K562 (cell line): ENCODE measurements at regions not wholly inside any gene's neighbourhood (a gene's known extent, or its start where the extent isn't known, plus 50 kb on each side); places are given as distances from the start of the nearest gene placed in this dataset.

Source experiments
- ADNP ChIP-seq: fragments of 200-800 bp; sonication (Bioruptor generic); IDR thresholded peaks from 2 replicates; pipeline ENCODE4 v1.6.1; 2016; ENCODE audit warnings: missing genetic modification characterization, missing compliant biosample characterization
- BCOR ChIP-seq: fragments of 450-650 bp; IDR thresholded peaks from 2 replicates; pipeline ENCODE4 v1.6.1; 2016
- BMI1 ChIP-seq: fragments of 150-350 bp; IDR thresholded peaks from 2 replicates; pipeline ENCODE4 v1.6.1; 2014; ENCODE audit warnings: low read length
- BRD9 ChIP-seq: fragments of 450-650 bp; IDR thresholded peaks from 2 replicates; pipeline ENCODE4 v1.6.1; 2018; ENCODE audit warnings: low read depth; ENCODE audit not compliant: partially characterized antibody
- CBX2 ChIP-seq: fragments of 200-600 bp; sonication (generic); IDR thresholded peaks from one replicate; pipeline ENCODE4 v1.6.1; 2012; ENCODE audit warnings: mild to moderate bottlenecking, low read length, inconsistent platforms; ENCODE audit not compliant: insufficient read depth, poor library complexity, severe bottlenecking
- CHD2 ChIP-seq: IDR thresholded peaks from 2 replicates; pipeline ENCODE4 v1.6.1; 2011; ENCODE audit warnings: low read depth, low read length
- EHMT2 ChIP-seq: fragments of 450-650 bp; IDR thresholded peaks from 2 replicates; pipeline ENCODE4 v1.6.1; 2018; ENCODE audit warnings: antibody characterized with exemption
- HDAC8 ChIP-seq: fragments of 450-650 bp; IDR thresholded peaks from 2 replicates; pipeline ENCODE4 v1.6.1; 2016; ENCODE audit warnings: mild to moderate bottlenecking, missing genetic modification characterization, moderate library complexity, missing compliant biosample characterization
- KDM4B ChIP-seq, 2 experiments: fragments of 450-650 bp in 1 of 2; sonication (generic) in 1 of 2; IDR thresholded peaks; 2 replicates each; pipeline ENCODE4 v1.6.1; 2016 to 2017; ENCODE audit warnings: borderline replicate concordance in 2 of 2, antibody characterized with exemption in 1 of 2, low read depth in 1 of 2, mild to moderate bottlenecking in 1 of 2
- KLF13 ChIP-seq: fragments of 450-650 bp; IDR thresholded peaks from 2 replicates; pipeline ENCODE4 v1.6.1; 2016; ENCODE audit warnings: missing genetic modification characterization, low read depth, mild to moderate bottlenecking, missing compliant biosample characterization, moderate library complexity, borderline replicate concordance
- NUFIP1 ChIP-seq: fragments of 450-650 bp; IDR thresholded peaks from 2 replicates; pipeline ENCODE4 v1.6.1; 2018; ENCODE audit not compliant: partially characterized antibody
- POLR2H ChIP-seq: IDR thresholded peaks from 2 replicates; pipeline ENCODE4 v1.6.1; 2016; ENCODE audit warnings: missing genetic modification characterization, low read depth, mild to moderate bottlenecking, control low read depth, missing compliant biosample characterization, moderate library complexity
- RNF2 ChIP-seq: sonication (generic); IDR thresholded peaks from 2 replicates; pipeline ENCODE4 v1.6.1; 2016
- TAF1 ChIP-seq: IDR thresholded peaks from 2 replicates; pipeline ENCODE4 v1.6.1; 2011; ENCODE audit warnings: mild to moderate bottlenecking, low read length, moderate library complexity; ENCODE audit not compliant: insufficient read depth, control insufficient read depth, severe bottlenecking; ENCODE audit errors: extremely low read depth
- XRCC5 ChIP-seq: fragments of 200-400 bp; formaldehyde crosslinking; IDR thresholded peaks from 2 replicates; pipeline ENCODE4 v1.6.1; 2017; ENCODE audit warnings: low read depth, mild to moderate bottlenecking, low read length
- ZC3H8 ChIP-seq: fragments of 450-650 bp; IDR thresholded peaks from 2 replicates; pipeline ENCODE4 v1.6.1; 2017
- ZFP1 ChIP-seq: fragments of 450-650 bp; formaldehyde crosslinking; IDR thresholded peaks from 2 replicates; pipeline ENCODE4 v1.4.0; 2020; ENCODE audit warnings: mild to moderate bottlenecking, mixed read lengths
- ZKSCAN1 ChIP-seq: fragments of 150-350 bp; IDR thresholded peaks from 2 replicates; pipeline ENCODE4 v1.6.1; 2016; ENCODE audit warnings: low read depth, low read length
- ZKSCAN8 ChIP-seq: fragments of 200-800 bp; sonication (Bioruptor generic); IDR thresholded peaks from 2 replicates; pipeline ENCODE4 v1.6.1; 2016; ENCODE audit warnings: missing genetic modification characterization, missing compliant biosample characterization
- ZNF436 ChIP-seq: fragments of 250-450, 450-650 bp; sonication (Bioruptor Pico); formaldehyde crosslinking; IDR thresholded peaks from 2 replicates; pipeline ENCODE4 v1.7.0; 2020; ENCODE audit warnings: mild to moderate bottlenecking
- ZNF644 ChIP-seq: fragments of 200-800 bp; sonication (Bioruptor generic); IDR thresholded peaks from 2 replicates; pipeline ENCODE4 v1.6.1; 2016; ENCODE audit warnings: low read depth, missing genetic modification characterization, missing compliant biosample characterization
- ZSCAN32 ChIP-seq: fragments of 450-650 bp; formaldehyde crosslinking; IDR thresholded peaks from 2 replicates; pipeline ENCODE4 v1.4.0; 2020; ENCODE audit warnings: mild to moderate bottlenecking, moderate library complexity
- TF ChIP-seq, protein P1 (sequence below): fragments of 450-650 bp; IDR thresholded peaks from 2 replicates; pipeline ENCODE4 v1.6.1; 2016; ENCODE audit warnings: antibody characterized with exemption
- TF ChIP-seq, protein P2 (sequence below): IDR thresholded peaks from 3 replicates; pipeline ENCODE4 v1.6.1; 2011; ENCODE audit warnings: borderline replicate concordance, mild to moderate bottlenecking, moderate library complexity; ENCODE audit not compliant: insufficient read length; ENCODE audit errors: extremely low read depth
- TF ChIP-seq, protein P3 (sequence below): fragments of 250-450 bp; sonication (Bioruptor Pico); IDR thresholded peaks from 2 replicates; pipeline ENCODE4 v1.4.0; 2020; ENCODE audit warnings: borderline replicate concordance

- TF ChIP-seq RNF2, result peak; percentile 99
- TF ChIP-seq ZFP1, result peak; percentile 77
- TF ChIP-seq ADNP (tag), result peak; percentile 61
- TF ChIP-seq, protein P1, sequence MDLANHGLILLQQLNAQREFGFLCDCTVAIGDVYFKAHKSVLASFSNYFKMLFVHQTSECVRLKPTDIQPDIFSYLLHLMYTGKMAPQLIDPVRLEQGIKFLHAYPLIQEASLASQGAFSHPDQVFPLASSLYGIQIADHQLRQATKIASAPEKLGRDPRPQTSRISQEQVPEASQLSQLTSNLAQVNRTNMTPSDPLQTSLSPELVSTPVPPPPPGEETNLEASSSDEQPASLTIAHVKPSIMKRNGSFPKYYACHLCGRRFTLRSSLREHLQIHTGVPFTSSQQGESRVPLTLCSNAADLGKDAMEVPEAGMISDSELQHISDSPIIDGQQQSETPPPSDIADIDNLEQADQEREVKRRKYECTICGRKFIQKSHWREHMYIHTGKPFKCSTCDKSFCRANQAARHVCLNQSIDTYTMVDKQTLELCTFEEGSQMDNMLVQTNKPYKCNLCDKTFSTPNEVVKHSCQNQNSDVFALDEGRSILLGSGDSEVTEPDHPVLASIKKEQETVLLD, result peak; percentile 87; the same call in 1 of the 2 replicates
- TF ChIP-seq ZC3H8, result no peak
- TF ChIP-seq BRD9, result peak; percentile 96
- TF ChIP-seq ZKSCAN1, result peak; percentile 93
- TF ChIP-seq ZKSCAN8 (CRISPR knock-in tag), result peak; percentile 96
- no peak for TF ChIP-seq EHMT2
- peak; percentile 93; the same call in 1 of the 2 replicates for TF ChIP-seq XRCC5
- TF ChIP-seq POLR2H (tag), result no peak
- TF ChIP-seq CBX2, result no peak
- peak in 1 of 2 experiments; percentile 88; a peak in 2 of 4 replicates for TF ChIP-seq KDM4B (IDR thresholded peaks at IDR 0.05; ENCODE audit: borderline replicate concordance in 2 of 2, low read depth in 1 of 2)
- peak; percentile 78; the same call in 1 of the 2 replicates for TF ChIP-seq HDAC8 (tag)
- no peak for TF ChIP-seq BMI1
- TF ChIP-seq CHD2, result no peak
- no peak for TF ChIP-seq ZNF436
- peak; percentile 93 for TF ChIP-seq KLF13 (tag)
- TF ChIP-seq, protein P2, sequence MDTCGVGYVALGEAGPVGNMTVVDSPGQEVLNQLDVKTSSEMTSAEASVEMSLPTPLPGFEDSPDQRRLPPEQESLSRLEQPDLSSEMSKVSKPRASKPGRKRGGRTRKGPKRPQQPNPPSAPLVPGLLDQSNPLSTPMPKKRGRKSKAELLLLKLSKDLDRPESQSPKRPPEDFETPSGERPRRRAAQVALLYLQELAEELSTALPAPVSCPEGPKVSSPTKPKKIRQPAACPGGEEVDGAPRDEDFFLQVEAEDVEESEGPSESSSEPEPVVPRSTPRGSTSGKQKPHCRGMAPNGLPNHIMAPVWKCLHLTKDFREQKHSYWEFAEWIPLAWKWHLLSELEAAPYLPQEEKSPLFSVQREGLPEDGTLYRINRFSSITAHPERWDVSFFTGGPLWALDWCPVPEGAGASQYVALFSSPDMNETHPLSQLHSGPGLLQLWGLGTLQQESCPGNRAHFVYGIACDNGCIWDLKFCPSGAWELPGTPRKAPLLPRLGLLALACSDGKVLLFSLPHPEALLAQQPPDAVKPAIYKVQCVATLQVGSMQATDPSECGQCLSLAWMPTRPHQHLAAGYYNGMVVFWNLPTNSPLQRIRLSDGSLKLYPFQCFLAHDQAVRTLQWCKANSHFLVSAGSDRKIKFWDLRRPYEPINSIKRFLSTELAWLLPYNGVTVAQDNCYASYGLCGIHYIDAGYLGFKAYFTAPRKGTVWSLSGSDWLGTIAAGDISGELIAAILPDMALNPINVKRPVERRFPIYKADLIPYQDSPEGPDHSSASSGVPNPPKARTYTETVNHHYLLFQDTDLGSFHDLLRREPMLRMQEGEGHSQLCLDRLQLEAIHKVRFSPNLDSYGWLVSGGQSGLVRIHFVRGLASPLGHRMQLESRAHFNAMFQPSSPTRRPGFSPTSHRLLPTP, result no peak
- TF ChIP-seq BCOR, result peak; percentile 98
- TF ChIP-seq, protein P3, sequence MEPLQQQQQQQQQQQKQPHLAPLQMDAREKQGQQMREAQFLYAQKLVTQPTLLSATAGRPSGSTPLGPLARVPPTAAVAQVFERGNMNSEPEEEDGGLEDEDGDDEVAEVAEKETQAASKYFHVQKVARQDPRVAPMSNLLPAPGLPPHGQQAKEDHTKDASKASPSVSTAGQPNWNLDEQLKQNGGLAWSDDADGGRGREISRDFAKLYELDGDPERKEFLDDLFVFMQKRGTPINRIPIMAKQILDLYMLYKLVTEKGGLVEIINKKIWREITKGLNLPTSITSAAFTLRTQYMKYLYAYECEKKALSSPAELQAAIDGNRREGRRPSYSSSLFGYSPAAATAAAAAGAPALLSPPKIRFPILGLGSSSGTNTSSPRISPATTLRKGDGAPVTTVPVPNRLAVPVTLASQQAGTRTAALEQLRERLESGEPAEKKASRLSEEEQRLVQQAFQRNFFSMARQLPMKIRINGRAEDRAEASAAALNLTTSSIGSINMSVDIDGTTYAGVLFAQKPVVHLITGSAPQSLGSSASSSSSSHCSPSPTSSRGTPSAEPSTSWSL (CRISPR knock-in tag), result peak; percentile 80; the same call in 1 of the 2 replicates
- no peak for TF ChIP-seq ZSCAN32 (CRISPR knock-in tag)
- TF ChIP-seq NUFIP1, result no peak
- peak; percentile 82 for TF ChIP-seq TAF1
- TF ChIP-seq ZNF644, result peak; percentile 100
These were observed 101.3 kb upstream of the LARP1 start (continued) for GRCh38 chr5:154653764-154654485.
